ENCODE measurements at regions not wholly inside any gene's neighbourhood (a gene's known extent, or its start where the extent isn't known, plus 50 kb on each side); places are given as distances from the start of the nearest gene placed in this dataset.

DNA sequence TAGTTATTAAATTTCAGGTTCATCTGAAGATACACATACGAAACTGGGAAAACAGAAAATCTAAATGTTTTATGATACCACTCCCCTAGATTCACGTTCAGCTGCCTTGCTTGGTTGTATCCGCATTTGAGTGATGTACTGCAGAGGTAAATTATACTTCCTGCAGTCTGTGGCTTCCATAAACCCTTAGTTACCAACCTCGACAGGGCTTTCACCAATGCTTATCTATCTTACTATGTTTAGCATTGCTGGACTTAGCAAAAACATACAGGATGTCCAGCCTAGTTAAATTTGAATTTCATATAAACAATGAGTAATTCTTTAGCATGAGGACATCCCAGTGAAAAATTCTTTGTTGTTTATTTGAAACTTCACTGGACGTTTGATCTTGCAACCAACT is 108.8 kb downstream of the TMA16 start:
- TF ChIP-seq POLR2A (IDR thresholded peaks at IDR 0.05), result no peak
- TF ChIP-seq, protein P1, sequence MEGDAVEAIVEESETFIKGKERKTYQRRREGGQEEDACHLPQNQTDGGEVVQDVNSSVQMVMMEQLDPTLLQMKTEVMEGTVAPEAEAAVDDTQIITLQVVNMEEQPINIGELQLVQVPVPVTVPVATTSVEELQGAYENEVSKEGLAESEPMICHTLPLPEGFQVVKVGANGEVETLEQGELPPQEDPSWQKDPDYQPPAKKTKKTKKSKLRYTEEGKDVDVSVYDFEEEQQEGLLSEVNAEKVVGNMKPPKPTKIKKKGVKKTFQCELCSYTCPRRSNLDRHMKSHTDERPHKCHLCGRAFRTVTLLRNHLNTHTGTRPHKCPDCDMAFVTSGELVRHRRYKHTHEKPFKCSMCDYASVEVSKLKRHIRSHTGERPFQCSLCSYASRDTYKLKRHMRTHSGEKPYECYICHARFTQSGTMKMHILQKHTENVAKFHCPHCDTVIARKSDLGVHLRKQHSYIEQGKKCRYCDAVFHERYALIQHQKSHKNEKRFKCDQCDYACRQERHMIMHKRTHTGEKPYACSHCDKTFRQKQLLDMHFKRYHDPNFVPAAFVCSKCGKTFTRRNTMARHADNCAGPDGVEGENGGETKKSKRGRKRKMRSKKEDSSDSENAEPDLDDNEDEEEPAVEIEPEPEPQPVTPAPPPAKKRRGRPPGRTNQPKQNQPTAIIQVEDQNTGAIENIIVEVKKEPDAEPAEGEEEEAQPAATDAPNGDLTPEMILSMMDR (IDR thresholded peaks at IDR 0.05), result no peak
- TF ChIP-seq POLR2AphosphoS5 (IDR thresholded peaks at IDR 0.05), result no peak
- no peak for TF ChIP-seq EP300 (IDR thresholded peaks at IDR 0.05)

Measured in stomach (tissue), 4 donors.